AML-193 (cell line): ENCODE measurements at regions not wholly inside any gene's neighbourhood (a gene's known extent, or its start where the extent isn't known, plus 50 kb on each side); places are given as distances from the start of the nearest gene placed in this dataset.
"Not testable (repeated sequence)": the region's sequence is repeated elsewhere in the genome, so short reads cannot be mapped to it uniquely, and the experiment has no call there.

ENCODE experiments used
- DNase-seq, 2 experiments: peaks; one replicate each; lab custom pipeline; 2025; lab: John Stamatoyannopoulos, UW

GRCh38 chr7:118918556-118918955 is 694.1 kb downstream of the ANKRD7 start:
- DNase-seq = peak; percentile 31 to 48

GRCh38 chr7:118938845-118939244 is 714.3 kb downstream of the ANKRD7 start:
- DNase-seq = no peak

- DNase-seq = no peak
Measured at GRCh38 chr7:118944271-118944670, 719.8 kb downstream of the ANKRD7 start.

DNA sequence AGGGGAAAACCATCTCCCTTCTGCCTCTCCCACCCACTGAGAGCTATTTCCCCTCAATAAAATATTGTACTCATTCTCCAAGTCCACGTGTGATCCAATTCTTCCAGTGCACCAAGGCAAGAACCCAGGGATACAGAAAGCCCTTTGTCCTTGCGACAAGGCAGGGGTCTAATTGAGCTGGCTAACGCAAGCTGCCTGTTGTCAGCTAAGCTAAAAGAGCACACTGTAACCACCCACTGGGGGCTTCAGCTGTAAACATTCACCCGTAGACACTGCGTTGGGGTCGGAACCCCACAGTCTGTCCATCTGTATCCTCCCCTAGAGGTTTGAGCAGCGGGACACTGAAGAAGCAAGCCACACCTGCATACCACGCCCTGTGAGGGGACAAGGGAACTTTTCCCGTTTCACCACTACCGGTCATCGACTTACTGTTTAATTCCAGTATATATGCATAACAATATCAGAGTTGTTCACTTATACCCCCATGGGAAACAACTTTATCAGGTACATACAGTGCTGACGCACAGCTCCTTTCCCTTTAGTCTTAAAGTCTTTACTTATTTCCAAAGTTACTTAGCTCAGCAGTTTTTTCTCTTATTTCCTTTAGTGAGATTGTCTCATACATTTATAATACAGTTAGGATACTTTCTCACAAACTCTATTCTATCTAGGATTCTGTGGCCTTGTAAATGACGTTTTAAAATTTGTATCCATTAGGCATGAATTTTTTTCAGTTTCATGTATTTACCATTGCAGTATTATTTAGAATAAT is 721.6 kb downstream of the ANKRD7 start:
- DNase-seq = no peak

DNA sequence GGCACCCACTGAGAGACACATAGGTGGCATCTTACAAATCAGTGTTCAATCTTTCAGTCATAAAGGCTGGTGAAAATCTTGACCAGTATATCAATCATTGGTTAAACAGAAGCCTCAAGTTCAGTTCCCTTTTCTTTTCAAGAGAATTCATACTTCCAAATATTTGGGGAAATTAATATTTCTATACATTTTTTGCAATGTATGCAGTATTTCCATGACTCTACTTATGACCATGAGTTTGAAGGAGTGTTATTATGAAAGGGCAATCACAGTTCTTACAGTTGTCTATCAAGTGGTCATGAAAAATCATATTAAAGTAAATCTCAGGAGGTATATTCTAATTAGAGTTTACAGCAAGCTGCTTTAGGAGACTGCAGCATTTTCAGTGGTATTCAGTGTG is 724.0 kb downstream of the ANKRD7 start:
- no peak for DNase-seq

DNA sequence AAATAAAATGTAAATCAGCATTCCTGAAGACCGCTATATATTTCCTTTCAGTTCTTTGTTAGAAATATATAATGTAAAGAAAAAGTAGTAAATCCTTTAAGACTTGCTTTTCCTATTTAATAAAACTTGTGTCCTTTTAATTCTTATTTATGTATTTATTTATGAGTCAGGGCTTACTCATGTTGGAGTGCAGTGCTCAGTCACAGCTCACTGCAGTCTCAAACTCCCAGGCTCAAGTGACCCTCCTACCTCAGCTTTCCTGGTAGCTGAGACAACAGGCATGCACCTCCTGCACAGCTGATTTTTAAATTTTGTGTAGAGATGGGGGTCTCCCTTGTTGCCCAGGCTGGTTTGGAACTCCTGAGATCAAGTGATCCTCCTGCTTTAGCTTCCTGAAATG is 724.5 kb downstream of the ANKRD7 start:
- no peak for DNase-seq

DNA sequence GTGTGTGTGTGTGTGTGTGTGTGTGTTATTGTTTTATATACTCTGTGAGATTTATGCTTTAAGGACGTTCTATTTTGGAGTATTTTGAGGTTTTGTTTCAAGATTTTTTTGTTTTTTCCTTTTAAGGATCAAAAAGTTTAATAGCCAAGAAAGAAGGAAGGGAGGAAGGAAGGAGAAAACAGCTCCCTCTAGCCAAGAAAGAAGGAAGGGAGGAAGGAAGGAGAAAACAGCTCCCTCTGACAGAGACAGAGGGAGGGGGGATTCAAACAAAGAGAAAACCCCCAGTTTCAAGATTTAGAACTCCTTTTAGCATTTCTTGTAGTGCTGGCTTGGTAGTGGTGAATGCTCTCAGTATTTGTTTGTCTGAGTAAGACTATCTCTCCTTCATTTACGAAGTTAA is 731.8 kb downstream of the ANKRD7 start:
- not testable (repeated sequence) for DNase-seq

- no peak for DNase-seq
Measured at GRCh38 chr7:118969370-118969769, 744.9 kb downstream of the ANKRD7 start.

DNA sequence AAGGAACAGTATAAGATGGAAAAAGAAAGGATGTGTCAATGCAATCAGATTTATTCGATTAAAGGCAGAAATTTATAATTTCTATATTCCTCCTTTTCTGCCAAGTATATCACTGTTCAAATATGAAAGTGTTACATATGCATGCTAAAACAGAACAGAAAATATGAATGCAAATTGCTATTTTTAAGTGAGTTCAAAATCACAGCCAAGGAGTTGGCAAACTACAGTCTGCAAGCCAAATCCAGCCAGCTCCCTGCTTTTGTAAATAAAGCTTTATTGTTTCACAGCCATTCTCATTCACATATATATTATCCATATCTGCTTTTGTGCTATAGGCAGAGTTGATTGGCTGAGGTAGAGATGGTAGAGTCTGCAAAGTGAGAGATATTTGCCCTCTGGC is 747.2 kb downstream of the ANKRD7 start:
- DNase-seq = no peak

DNA sequence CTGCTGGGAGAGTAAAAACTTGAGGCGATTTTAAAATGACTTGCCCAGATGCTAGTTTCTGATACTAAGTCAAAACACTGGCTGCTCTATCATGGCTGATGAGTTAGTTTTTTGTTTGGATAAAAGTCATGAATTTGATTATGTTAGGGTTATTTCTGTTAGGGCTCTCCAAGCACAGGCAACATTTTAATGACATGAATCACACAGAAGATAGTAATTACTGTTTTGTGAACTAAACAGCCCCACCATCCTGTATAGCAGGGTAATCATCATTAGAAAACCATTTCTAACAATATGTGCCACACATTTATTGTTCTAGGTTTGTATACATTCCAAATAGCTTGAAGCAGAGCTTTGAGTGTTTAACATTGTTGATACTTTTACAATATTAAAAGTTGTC is 750.3 kb downstream of the ANKRD7 start:
- DNase-seq = no peak

- DNase-seq = no peak
Measured at GRCh38 chr7:118995350-118995749, 770.8 kb downstream of the ANKRD7 start.

GRCh38 chr7:119007236-119007635 is 782.7 kb downstream of the ANKRD7 start:
- DNase-seq = no peak

- DNase-seq = no peak
Measured at GRCh38 chr7:119010635-119011034, 786.1 kb downstream of the ANKRD7 start.

DNA sequence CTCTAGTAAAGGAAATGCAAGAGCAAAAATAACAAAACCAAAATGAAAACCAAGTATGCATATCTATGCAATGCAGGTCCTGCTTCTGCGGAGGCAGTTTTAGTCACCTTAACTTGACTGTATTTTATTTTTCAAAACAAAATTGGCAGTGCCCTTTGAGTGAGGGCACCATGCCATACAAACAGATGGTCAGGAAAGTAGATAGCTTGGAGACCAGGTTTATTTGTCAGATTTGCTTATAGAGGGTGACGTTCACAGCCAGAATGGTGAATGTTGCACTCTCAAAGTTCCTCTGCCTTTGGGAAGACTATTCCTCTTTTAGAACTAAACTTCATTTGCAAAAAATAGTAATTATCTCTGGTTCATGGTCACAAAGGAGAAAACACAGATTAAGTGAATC is 801.9 kb downstream of the ANKRD7 start:
- no peak for DNase-seq

DNA sequence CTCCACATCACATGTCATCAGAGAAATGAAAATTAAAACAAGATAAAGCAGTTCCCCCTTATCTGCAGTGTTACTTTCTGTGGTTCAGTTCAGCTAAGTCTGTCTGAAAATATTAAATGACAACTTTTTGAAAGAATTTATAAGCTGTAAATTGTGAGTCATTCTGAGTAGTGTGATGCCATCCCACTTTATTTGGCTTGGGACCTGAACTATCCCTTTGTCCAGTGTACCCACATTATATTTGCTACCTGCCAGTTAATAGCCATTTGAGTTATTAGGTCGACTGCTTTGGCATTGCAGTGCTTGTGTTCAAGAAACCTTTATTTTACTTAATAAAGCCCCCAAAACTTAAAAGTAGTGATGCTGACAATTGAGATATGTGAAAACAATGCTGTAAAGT is 804.2 kb downstream of the ANKRD7 start:
- DNase-seq = no peak

- DNase-seq = not testable (repeated sequence)
Measured at GRCh38 chr7:119032136-119032535, 807.6 kb downstream of the ANKRD7 start.

DNA sequence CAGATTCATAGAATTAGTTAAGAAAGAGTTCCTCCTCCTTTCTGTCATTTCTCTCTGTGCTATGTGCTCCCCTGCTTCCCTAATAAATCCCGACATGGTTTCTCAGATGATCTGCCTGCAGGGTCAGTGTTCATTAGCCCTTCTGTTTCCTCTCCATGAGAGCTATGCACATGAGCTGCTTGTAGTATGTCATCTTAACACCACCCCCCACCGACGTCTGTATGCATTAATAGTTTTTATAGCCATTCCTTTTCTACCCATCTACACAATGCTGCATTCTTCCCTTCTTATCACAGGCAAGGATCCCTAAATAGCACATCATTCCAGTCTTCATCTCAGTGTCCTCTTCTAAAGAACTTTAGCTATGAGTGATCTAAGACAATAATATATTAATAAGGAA is 809.1 kb downstream of the ANKRD7 start:
- DNase-seq = no peak

- no peak for DNase-seq
Measured at GRCh38 chr7:119037941-119038340, 813.4 kb downstream of the ANKRD7 start.

DNA sequence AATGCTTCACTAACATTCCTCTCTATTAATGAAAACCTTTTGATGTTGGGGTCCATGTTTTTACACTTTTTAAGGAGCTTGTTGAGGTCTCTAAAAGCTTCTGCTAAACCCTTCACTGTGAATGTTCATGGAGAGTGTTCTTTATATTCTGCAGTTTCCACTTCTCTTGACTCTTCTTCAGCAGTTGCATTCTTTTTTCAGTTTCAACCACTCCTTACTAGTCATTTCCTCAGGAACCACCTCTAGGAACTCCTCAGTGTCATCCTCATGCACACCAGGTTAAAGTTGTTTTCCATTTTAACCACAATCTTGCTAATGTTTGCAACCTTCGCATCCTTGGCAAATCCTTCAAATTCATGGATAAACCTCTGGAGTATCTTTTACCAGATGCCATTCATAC is 821.6 kb downstream of the ANKRD7 start:
- no peak for DNase-seq

GRCh38 chr7:119065966-119066365 is 841.5 kb downstream of the ANKRD7 start:
- no peak for DNase-seq

- no peak for DNase-seq
Measured at GRCh38 chr7:119086026-119086425, 861.5 kb downstream of the ANKRD7 start.

DNA sequence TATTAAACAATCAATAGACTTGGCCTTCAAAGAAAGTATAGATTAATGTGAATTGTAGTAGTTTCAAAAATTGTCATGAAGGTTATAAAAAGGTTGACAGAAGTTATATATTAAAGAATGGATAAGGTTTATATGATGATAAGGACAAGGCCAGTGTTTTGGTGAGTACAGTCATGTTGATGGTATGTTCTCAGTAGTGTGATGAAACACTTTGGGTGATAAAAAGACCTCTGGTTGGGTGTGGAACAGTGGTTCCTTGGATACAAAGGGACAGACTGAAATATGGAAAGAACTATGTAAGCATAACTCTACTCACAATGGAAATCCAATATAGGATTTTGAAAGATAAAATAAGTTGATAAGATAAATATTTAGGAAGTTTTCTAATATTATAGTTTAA is 866.3 kb downstream of the ANKRD7 start:
- DNase-seq = no peak

DNA sequence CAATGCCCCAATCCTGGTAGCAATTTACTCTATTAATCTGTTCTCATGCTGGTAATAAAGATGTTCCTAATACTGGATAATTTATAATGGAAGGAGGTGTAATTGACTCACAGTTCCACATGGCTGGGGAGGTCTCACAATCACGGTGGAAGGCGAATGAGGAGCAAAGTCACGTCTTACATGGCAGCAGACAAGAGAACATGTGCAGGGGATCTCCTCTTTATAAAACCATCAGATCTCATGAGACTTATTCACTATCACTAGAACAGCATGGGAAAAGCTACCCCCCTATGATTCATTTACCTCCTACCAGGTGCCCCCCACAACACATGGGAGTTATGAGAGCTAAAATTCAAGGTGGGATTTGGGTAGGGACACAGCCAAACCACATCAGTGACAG is 872.2 kb downstream of the ANKRD7 start:
- no peak for DNase-seq

GRCh38 chr7:119100611-119101258 is 876.2 kb downstream of the ANKRD7 start:
- not testable (repeated sequence) for DNase-seq
